GM10266 (cell line): ENCODE measurements at regions not wholly inside any gene's neighbourhood (a gene's known extent, or its start where the extent isn't known, plus 50 kb on each side); places are given as distances from the start of the nearest gene placed in this dataset.

Experiments
- DNase-seq: peaks from one replicate; pipeline ENCODE4 v3.0.0; 2012; ENCODE audit errors: extremely low spot score
- CTCF ChIP-seq: IDR thresholded peaks from 2 replicates; pipeline ENCODE4 v1.5.1; 2012; ENCODE audit warnings: mild to moderate bottlenecking, low read depth; ENCODE audit not compliant: control insufficient read depth, insufficient read depth; ENCODE audit errors: missing control alignments

DNA sequence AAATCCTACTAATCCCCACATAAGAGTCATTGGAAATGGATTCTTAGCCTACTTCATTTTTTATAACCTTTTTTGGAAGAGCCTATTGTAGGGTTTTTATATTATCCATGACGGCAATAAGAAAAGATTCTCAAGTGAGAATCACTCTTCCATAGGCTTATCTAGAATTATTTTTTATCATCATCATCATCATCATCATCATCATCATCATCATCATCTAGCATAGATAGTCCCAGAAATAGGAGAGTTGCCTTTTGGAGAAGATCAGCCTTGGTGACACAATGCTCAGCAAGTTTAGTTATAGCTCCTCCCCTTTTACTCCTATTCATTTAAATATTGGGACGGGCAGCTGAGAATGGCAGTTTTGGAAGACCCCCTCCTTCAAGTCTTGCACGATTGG lies 359.1 kb upstream of the SLC35B3 start:
- TF ChIP-seq CTCF = no peak
- no peak for DNase-seq

DNA sequence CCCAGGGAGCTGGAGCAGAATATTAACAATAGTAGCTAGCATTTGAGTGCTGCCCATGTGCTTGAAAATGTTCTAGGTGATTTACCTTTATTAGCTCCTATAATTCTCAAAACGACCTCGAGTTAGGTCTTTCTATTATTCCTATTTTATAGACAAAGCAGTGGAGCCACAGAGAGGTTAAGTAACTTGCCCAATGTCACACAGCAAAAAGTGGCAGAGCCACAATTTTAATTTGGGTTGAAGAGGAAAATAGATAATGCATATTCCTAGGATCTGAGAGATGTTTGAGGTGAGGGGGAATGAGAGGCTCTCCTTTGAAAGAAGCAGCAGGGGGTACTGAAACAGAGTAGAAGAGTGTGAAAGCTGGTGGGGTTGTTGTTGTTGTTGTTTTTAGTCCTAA lies 354.5 kb upstream of the SLC35B3 start:
- TF ChIP-seq CTCF = no peak

DNA sequence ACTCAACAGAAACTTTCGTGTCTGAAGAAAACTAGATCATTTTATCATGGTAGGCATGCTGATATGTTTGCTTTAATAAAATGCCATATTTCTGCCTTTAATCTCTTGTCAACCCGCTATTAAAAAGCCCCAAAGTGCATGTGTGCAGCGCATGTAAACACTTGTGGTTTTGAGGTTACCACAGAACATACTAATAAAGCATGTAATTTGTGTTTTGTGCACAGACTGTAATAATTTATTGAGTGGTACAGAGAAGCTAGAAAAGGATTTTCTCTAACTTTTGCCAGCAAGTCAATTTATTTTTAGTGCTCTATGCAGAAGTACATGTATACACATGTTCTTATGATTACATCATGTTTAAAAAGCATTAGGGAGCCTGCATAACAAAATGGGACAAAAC lies 349.9 kb upstream of the SLC35B3 start:
- DNase-seq = no peak
- TF ChIP-seq CTCF = no peak

More for the DNA sequence above, 354.5 kb upstream of the SLC35B3 start:
- no peak for DNase-seq

DNA sequence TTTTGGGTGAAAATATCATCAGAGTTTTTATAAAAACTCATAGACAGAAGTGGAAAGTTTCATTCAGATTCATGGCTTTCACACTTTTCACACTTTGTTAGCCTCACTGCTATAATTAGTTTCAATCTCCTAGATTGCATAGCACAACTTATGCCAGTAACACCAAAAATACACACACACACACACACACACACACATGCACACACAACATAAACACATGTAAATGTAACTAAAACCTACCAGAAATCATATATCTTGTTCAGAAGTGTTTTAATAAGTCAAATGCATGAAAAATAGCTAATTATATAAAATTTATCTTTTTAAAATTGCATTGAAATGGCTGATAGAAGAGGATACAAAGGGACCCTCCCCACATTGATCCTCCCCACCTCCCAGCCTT lies 347.8 kb upstream of the SLC35B3 start:
- DNase-seq = no peak
- no peak for TF ChIP-seq CTCF

- DNase-seq = no peak
- no peak for TF ChIP-seq CTCF
Measured at GRCh38 chr6:8780653-8781052, 345.3 kb upstream of the SLC35B3 start.

GRCh38 chr6:8764733-8765132 lies 329.4 kb upstream of the SLC35B3 start:
- TF ChIP-seq CTCF = no peak
- DNase-seq = no peak

DNA sequence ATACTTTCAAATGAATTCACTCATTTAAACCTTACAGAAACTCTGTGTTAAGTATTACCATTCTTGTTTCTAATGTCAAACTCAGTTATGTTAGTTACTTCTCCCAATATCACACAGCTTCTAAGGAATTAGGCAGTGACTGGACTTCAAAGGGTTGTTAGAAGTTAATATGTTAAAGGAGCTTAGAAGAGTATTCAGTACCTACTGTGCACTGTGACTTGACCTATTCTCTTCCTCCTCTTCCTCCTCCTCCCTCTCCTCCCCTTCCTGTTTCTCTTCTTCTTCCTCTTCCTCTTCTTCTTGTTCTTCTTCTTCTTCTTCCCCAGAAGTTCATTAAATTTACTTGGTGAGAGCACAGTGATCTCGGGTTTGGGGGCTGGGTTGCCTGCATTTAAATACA lies 325.6 kb upstream of the SLC35B3 start:
- no peak for TF ChIP-seq CTCF
- DNase-seq = no peak
